HG03342 (cell line): ENCODE measurements at regions not wholly inside any gene's neighbourhood (a gene's known extent, or its start where the extent isn't known, plus 50 kb on each side); places are given as distances from the start of the nearest gene placed in this dataset.
"Not testable (repeated sequence)": the region's sequence is repeated elsewhere in the genome, so short reads cannot be mapped to it uniquely, and the experiment has no call there.

Experiments
- ATAC-seq: cut with Tn5 transposase; IDR thresholded peaks from one replicate; pipeline ENCODE4 v1.9.1; 2021; ENCODE audit warnings: mild to moderate bottlenecking, moderate library complexity; ENCODE audit not compliant: unreplicated experiment

DNA sequence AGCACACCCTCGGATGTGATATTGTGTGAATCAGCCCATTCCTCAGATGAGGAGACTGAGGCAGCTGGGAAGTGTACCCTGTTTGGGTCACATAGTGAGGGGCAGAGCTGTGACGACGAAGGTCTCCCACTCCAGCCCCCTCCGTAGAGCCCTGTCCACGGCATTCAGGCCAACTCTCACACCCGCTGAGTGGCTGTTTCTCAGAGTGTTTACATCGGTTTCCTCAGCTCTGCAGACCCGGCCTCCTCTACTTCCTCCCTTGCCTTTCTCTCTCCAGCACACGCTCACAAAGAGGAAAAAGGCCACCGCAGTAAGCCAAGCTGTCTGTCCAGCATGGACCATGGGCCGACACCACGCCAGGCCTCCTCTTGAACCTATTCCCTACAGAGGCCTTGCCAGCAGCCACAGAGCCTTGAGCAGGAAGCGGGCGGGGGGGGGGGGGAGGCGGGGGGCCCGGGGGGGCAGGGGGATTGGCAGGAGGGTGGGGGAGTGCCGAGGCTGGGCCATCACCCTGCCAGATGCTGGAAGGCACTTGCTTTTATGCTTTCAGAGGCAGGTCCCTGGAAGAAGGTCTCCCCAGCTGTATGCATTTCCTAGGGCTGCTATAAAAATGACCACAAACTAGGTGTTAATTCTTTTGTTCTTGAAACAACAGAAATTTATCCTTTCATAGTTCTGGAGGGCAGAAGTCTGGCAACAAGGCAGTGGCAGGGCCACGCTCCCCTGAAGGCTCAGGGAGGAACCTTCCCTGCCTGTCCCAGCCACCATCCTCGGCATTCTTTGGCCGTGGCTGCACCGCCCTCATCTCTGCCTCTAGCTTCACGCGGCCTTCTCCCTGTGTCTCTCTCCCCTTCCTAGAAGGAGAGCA, 178.4 kb downstream of the PSMG1 start:
- no peak for ATAC-seq

DNA sequence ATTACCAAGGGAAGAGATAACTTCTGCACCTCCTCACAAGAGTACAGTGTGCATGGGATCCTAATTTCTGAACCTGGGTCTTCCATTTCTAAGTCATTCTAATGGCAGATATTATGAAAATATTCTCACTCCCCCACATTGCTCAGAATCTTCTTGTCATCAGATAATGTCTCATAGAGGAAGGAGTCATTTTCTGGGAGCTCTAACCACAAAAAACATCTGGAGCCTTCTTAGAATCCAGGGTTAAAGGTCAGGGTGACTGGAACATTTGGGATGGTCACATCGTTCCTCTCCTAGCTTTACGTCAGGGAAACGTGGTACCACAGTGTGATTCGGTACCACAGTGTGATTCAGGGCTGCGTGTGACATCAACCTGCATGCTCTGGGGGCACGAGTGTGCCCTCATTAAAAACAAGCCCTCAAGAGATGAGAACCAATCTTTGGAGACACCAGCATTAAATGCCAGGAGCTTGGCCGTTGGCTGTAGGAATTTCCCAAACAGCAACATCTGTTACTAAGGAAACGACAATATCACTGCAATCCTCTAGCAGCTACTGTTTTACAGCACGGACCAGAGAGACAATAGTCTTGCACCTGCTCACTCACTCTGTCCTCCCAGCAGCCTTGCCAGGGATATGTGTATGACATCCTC, 179.1 kb downstream of the PSMG1 start:
- no peak for ATAC-seq

DNA sequence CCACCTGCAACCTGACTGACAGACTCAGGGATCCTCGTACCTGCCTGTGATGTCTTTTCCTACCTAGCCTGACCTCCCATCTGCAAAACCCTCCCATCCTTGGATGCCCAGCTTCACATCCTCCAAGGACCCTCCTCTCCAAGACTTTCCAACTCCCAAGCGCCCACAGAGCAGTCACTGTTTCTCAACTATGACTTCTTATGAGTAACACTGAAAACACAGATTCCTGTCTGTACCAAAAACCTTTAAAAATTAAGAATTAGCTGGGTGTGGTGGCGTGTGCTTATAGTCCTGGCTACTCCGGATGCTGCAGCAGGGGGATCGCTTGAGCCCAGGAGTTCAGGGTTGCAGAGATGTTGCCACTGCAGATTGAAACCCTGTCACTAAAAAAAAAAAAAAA, 181.9 kb downstream of the PSMG1 start:
- ATAC-seq, result no peak

DNA sequence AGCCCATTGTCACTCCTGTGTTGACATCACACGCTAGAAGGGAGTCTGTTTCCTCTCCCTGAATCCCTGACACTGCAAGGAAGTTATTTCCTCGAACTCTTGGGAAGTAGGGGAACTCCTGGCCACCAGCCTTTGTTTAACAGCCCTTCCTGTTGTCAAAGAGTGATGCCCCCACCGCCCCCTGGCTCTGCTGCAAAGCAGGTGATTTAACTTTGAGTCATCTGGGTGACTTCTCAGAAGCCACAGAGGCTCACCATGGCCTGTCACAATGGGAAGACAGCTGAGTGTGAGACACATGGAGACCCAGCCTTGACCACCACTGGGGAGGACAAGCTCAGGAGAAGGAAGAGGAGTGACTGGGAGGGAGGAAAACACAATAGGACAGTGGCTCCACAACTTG, 182.8 kb downstream of the PSMG1 start:
- no peak for ATAC-seq

DNA sequence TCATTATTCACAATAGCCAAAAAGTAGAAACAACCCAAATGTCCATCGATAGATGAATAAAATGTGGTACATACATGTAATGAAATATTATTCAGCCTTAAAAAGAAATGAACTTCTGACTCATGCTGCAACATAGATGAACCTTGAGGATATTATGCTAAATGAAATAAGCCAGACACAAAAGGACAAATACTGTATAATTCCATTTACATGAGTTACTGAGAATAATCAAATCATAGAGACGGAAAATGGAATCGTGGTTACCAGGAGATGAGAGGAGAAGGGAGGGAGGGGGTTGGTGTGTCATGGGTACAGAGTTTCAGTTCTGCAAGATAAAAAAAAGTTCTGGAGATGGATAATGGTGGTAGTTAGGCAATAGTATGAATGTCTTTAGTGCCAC, 184.1 kb downstream of the PSMG1 start:
- ATAC-seq, result no peak

DNA sequence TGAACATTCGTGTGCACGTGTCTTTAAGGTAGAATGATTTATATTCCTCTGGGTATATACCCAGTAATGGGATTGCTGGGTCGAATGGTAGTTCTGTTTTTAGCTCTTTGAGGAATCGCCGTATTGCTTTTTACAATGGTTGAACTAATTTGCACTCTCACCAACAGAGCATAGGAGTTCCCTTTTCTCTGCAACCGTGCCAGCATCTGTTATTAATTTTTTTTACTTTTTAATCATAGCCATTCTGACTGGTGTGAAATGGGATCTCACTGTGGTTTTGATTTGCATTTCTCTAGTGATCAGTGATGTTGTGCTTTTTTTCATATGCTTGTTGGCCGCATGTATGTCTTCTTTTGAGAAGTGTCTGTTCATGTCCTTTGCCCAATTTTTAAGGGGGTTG, 185.0 kb downstream of the PSMG1 start:
- not testable (repeated sequence) for ATAC-seq

DNA sequence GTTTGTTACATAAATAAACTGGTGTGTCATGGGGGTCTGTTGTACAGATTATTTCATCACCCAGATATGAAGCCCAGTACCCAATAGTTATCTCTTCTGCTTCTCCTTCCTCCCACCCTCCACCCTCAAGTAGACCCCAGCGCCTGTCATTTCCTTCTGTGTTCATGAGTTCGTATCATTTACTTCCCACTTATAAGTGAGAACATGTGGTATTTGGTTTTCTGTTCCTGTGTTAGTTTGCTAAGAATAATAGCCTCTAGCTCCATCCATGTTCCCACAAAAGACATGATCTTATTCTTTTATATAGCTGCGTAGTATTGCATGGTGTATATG, 185.4 kb downstream of the PSMG1 start:
- not testable (repeated sequence) for ATAC-seq

DNA sequence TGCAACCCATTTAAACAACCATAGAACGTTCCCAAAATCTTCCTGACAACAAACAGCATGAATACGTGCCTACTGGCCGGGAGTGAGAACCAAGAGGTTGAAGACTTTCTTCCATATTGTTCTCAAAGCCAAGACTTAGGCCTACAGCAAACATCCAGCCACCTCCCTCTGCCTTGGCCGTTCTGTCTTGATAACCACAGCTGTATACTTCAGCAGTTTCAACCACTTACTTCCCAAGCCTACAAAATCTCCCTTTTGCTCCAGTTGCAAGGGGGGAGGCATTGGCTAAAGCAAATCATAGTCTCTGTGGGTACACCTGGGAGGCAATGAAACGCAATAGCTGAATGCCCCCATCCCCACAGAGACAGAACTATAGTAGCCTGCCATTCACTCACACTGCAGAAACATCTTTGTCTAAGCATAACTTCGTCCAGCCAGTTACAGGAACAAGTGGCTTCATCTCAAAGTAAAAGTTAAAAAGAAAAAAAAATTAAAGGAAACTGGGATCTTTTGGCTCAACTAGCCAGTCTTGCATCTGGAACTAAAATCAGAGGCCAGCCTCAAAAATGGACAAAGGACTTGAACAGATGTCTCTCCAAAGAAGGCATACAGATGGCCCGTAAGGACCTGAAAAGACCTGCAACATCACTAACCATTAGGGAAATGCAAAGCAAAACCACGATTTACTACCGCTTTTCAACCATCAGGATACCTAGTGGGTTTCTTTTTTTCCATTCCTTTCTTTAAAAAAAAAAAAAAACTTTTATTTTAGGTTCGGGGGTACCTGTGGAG, 186.0 kb downstream of the PSMG1 start:
- ATAC-seq, result no peak

DNA sequence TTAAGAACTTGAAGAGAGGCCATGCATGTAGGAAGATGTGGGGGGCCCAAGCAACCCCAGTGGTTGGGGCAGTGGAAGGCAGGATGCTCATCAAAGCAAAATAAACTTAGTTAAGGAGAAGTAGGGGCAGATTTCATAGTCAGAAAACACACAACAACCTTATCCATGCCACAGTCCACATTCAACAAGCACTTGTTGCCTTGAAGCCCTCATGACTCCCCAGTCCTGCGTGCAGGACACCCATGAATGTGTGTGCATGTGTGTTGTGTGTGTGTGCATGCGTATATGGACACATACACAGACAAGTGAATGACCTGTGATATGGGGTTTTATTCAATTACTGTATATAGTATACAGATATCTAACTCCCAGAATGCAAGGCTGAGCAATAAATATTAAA, 186.9 kb downstream of the PSMG1 start:
- ATAC-seq, result no peak

DNA sequence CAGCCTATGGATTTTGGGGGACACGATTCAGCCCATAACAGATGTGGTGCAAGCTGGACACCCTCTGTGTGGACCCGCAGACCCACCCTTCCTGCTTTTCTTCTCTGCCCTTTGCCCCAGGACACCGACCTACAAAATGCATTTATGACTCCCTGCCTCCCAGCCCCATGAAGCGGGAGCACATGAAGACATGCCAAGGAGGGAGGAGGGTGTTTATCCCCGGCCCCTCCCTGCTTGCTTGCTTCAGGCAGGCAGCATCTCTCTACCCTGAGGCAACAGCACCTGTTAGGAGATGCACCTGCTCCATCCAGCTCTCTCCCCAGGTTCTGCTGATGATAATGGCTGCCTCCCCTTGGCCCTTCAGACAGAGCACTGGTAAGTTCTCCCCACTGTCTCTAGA, 187.5 kb downstream of the PSMG1 start:
- no peak for ATAC-seq

DNA sequence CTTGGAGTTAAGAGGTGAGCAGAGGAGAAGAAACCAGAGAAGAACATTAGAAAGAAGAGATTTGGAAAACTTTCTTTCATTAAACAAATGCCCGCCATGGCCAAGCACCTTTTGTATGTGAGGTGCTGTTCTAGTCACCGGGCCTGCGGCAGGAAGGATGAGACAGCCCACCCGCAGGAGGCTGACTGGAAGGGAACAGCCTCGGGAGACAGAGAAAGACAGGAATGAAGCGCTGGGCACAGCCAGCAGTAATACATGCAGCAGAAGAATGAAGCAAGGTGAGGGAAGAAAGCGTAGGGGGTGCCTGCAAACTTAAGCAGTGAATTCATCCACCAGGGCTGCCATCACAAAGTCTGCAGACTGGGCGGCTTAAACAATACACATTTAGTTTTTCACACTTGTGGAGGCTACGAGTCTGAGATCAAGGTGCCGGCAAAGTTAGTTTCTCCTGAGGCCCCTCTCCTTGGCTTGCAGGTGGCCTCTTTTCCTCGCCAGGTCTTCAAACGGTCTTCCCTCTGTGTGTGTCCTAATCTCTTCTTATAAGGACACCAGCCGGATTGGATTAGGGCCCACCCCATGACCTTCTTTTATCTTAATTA, 188.1 kb downstream of the PSMG1 start:
- no peak for ATAC-seq

DNA sequence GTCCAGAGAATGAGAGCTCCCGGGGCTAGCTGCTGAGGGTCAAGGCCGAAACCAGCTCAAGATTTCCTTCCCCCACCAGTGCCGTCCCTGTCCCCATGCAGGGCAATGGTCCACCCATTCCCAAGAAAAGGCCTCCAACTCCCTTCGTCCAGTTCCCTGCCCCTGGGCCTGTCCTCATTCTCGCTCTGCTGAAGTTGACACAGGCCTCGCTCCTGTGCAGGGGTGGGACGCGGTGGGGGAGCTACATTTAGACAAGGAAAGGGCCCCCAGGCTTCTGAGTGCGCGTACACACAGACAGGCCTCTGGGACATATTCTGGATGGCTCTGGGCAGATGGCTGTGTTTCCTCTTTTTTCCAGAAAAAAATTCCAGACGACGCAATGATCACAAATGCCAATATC, 188.3 kb downstream of the ETS2 start:
- ATAC-seq, result no peak

DNA sequence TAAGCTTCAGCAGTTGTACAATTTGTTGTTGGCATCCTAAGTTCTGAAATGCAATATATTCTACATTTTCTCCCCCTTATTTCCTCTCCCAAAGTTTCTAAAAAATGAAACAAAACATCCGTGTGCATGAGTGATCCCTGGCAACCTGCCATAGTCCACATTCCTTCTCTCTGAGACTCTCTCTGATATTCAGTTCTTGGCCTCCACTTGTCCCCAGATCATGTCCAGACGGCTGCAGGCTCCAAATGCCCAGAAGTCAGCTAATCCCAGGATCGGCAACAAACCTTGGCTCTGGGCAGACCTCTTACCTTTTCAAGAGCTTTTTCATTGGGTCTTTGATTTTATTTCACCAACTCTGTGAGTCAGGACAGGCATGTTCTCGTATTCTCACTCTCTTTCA, 187.8 kb downstream of the ETS2 start:
- no peak for ATAC-seq

DNA sequence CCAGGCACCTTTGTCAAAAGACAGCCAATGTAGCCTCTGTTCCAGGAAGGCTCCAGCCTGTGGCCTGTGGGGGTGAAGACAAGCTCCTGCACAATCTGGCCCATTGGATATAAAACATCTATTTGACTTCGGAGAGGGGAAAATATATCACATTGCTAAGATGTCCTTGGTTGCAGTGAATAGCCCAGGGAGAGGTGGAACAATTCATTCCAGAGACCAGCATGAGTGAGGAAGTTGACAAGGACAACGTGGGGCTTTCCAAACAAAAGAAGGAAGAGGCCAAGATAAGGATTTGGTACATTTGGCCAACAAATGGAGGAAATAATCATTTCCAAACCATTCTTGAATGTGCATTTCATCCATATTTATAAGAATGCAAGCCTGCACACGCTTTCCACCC, 187.0 kb downstream of the ETS2 start:
- ATAC-seq, result no peak

DNA sequence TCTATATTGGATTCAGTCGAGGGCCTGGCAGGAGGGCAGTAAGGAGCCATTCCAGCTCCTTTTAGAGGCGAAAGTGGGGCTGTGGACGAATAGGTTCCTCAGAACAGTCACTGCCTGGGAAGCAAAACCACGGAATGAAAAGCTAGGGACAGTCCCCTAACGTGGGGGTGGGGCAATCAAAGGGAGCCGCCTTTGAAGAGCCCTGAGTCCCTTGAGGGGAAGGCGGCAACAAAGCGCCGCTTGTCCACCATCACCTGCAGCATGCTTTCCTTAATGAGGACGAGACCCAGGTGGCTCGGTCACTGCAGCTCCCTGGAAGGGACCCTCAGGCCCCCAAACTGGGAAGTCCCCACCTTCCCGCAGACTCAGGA, 184.7 kb downstream of the ETS2 start:
- ATAC-seq, result no peak

DNA sequence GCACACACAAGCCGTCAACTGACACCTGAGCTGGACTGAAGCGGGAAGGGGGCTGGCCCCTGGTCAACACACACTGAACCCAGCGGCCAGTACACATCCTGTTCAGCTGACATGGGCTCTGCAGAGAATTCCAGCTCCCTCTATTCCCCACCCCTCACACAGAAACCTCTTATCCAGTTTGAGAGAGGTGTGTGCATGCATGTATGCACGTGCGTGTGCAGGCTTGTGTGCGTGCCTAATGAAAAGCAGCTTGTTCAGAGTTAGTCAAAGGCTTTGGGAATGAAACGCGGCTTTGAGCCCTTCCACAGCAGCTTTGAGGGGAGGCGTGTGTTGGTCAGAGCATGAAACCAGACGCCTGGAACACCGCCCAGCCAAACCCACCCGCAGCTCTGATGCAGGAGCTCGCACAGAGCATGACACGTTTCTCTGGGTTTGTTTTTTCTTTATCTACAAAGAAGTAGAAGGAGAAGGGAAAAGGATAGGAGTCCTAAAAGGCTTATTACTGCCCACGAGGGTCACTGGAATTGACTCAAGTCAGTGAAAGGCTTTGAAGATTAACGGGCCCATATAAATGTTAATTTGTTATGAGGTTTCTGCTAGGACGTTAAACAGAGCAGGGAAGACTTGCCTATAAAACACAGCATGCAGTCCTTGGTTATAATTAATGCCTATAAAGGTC, 184.2 kb downstream of the ETS2 start:
- ATAC-seq, result no peak

DNA sequence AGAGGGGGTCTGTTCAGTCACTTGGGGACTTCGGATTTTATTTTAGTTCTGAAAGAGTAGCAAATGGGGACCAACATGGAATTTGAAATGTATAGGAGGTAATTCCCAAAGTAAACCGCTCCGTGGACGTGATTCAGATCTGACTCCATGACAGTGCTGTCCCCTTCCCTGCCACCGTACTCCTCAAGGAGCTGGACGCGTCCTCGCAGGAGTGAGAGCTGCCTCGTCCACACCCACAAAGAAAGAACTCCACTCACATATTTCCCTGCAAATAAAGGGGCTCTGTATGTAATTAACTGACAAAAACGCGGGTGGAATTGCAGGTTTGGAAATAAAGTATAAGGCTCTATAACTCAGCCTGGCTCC, 183.6 kb downstream of the ETS2 start:
- ATAC-seq, result no peak

DNA sequence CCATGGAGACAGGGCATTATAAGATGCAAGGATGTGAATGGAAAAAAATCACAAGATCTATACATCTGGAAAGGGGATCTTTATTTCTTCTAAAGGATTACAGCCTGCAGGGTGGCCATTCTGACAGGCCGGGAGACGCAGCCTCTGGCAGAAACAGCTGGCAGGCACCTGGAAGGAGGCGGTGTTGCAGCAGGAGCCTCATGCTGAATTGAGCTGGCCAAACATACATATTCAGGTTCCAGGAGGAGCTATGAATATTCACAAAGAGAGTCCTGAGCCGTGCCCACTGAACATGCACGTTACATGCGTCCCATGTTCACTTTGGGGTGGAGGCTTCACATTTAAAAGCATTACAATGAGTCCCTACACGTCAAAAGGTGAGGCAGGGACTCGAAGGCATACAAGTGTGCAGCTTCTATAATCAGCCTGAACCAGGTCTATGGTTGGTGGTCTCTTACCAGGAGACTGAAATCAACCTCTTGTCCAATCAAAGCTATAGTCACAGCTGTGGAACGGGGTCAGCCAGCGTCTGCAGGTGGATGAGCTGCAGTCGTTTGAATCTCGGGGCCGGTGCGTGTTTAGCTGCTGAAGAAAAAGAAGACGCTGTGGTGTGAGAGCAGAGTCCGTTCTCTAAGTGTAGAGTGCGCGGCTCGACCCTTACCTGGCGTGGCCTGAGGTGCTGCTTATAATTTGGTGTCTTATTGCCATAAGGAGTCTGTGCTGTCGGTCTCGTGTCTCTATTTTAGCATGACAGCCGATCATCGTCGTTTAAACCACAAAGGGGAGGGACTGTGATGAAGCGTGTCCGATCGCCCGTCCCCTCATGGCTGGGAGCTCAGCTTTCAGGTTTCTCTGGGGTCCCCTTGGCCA, 183.0 kb downstream of the ETS2 start:
- no peak for ATAC-seq

DNA sequence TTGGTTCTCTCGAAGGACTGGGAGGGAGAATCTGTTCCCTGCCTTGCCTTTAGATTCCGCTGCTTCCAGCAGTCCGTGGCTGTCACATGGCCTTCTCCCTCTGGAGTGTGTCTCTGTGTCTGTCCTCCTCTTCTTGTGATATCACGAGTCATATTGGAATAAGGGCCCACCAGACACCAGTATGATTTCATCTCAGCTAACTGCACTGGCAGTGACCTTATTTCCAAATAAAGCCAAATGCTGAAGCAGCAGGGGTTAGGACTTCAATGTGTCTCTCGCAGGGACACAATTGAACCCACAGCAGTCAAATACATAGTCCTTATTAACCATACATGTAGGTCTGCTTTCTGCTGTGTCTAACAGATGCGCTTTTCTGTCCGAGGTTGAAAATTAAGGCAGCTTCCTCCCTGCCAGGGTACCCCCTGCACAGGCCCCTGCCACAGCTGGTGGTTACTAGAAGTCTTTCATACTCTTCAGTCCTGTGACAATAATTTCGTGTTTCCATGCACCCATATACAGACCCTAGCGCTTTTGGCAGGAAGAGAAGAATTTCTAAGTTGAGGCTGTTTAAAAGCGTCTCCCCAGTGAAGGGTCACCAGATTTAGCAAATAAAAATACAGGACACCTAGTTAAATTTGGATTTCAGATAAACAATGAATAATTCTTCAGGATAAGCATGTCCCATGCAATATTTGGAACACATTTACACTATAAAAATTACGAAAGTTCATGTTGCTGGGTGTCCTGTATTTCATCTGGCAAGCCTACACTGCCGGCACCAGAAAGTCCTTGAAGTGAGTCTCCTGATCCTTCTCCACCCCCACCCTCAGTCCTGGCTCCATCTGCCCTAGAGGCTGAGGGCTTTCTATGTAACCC, 182.1 kb downstream of the ETS2 start:
- no peak for ATAC-seq
